ENCODE measurements at regions not wholly inside any gene's neighbourhood (a gene's known extent, or its start where the extent isn't known, plus 50 kb on each side); places are given as distances from the start of the nearest gene placed in this dataset.
A peak's percentile ranks its signal among the peaks of the same experiment; 100 is the strongest.

DNA sequence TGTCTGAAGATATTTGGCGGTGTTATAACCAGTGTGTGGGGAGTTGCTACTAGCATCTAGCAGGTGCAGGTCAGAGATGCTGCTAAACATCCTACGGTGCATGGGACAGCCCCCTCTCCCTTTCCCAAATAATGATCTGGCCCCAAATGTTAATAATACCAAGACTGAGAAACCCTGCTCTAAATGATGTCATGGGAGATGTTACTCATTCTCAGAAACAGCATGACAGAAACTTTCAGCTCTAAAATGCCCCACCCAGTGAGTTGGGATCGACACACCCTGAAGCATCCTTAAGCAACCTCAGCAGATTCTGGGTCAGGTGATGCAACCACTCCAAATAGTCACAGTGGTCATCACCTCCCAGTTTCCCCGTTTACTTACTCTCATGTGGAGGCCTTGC is 108.8 kb upstream of the MPP7 start:
- H3K4me2 ChIP-seq (ENCODE audit: low read length, poor library complexity, severe bottlenecking), result no peak overlapping the region
- no peak overlapping the region for H2BK5ac ChIP-seq (ENCODE audit: low read depth, low read length, poor library complexity, severe bottlenecking)

DNA sequence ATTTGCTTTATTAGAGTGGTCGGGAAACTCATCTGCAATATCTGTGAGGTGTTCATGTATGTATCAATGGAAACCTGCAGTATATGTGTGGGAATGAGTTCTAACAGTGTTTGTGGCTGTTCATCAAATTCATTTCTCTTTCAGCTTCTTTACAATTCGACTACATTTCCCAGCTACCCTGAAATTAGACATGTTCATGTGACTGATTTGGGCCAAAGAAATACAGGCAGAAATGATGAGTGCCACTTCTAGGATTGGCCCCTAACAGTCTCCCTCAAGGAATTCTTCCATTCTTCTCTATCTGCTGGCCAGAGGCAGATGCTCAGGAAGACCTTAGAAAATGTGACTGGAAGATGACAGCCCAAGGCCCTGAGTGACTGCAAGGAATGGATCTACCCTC is 114.8 kb upstream of the WAC start:
- Histone ChIP-seq H2BK15ac (ENCODE audit: low read depth, poor library complexity, severe bottlenecking) (no peak overlapping the region), H3K14ac (ENCODE audit: low read length in 2 of 2) (no peak overlapping the region), H2AK5ac (ENCODE audit: low read length, severe bottlenecking) (no peak overlapping the region), H3K18ac (ENCODE audit: low read depth in 1 of 2, low read length in 2 of 2) (no peak overlapping the region), H3K27me3 (ENCODE audit: control insufficient read depth in 1 of 2, insufficient read depth in 1 of 2, low read length in 2 of 2) (peaks cover 0 to 4% of the 10 kb centered on the region in 2 experiments), H3K79me1 (replicated peaks; ENCODE audit: low read length, poor library complexity, severe bottlenecking) (no peaks in the 10 kb centered on the region), H3K4me2 (ENCODE audit: low read length, poor library complexity, severe bottlenecking) (no peak overlapping the region), H3K27ac (ENCODE audit: low read length, poor library complexity, severe bottlenecking) (no peak overlapping the region), H2AFZ (ENCODE audit: low read depth, low read length) (no peak overlapping the region), H4K8ac (ENCODE audit: low read length) (no peak overlapping the region), H4K91ac (ENCODE audit: low read length) (no peak overlapping the region), H3K9me3 (ENCODE audit: control insufficient read depth, low read length) (no peaks in the 10 kb centered on the region), H3K9ac (ENCODE audit: low read length) (no peak overlapping the region), H3K36me3 (ENCODE audit: control insufficient read depth in 1 of 2, insufficient read depth in 2 of 2, low read depth in 1 of 2, low read length in 2 of 2) (no peaks in the 10 kb centered on the region), H3K4ac (ENCODE audit: low read depth in 1 of 2, low read length in 2 of 2) (no peak overlapping the region), H3K23ac (ENCODE audit: low read length in 2 of 2) (no peak overlapping the region), H2BK12ac (ENCODE audit: low read length in 2 of 2) (no peak overlapping the region), H3K4me3 (ENCODE audit: insufficient read depth in 1 of 2, low read depth in 1 of 2, low read length in 2 of 2) (no peak overlapping the region), H3K4me1 (ENCODE audit: control insufficient read depth, insufficient read depth, low read depth, low read length) (no peaks in the 10 kb centered on the region), H2BK120ac (ENCODE audit: low read depth, low read length) (no peak overlapping the region), H2BK5ac (ENCODE audit: low read depth, low read length, poor library complexity, severe bottlenecking) (no peak overlapping the region)
- WGBS, result 42% methylated on average over 2 of the region's 2 CpGs
- no peak for DNase-seq

More for the DNA sequence above, 108.8 kb upstream of the MPP7 start:
- Histone ChIP-seq H2AK5ac (ENCODE audit: low read length, severe bottlenecking) (no peak overlapping the region), H3K23ac (ENCODE audit: low read length in 2 of 2) (no peak overlapping the region), H2BK120ac (ENCODE audit: low read depth, low read length) (no peak overlapping the region), H3K27ac (ENCODE audit: low read length, poor library complexity, severe bottlenecking) (no peak overlapping the region), H3K79me1 (replicated peaks; ENCODE audit: low read length, poor library complexity, severe bottlenecking) (no peaks in the 10 kb centered on the region), H3K4me1 (ENCODE audit: control insufficient read depth, insufficient read depth, low read depth, low read length) (no peaks in the 10 kb centered on the region), H2AFZ (ENCODE audit: low read depth, low read length) (no peak overlapping the region), H4K8ac (ENCODE audit: low read length) (no peak overlapping the region), H3K14ac (ENCODE audit: low read length in 2 of 2) (no peak overlapping the region), H3K27me3 (ENCODE audit: control insufficient read depth in 1 of 2, insufficient read depth in 1 of 2, low read length in 2 of 2) (peaks cover 12 to 25% of the 10 kb centered on the region in 2 experiments), H3K36me3 (ENCODE audit: control insufficient read depth in 1 of 2, insufficient read depth in 2 of 2, low read depth in 1 of 2, low read length in 2 of 2) (no peaks in the 10 kb centered on the region), H3K18ac (ENCODE audit: low read depth in 1 of 2, low read length in 2 of 2) (no peak overlapping the region), H3K4me3 (ENCODE audit: insufficient read depth in 1 of 2, low read depth in 1 of 2, low read length in 2 of 2) (no peak overlapping the region), H3K4ac (ENCODE audit: low read depth in 1 of 2, low read length in 2 of 2) (no peak overlapping the region), H4K91ac (ENCODE audit: low read length) (no peak overlapping the region), H2BK15ac (ENCODE audit: low read depth, poor library complexity, severe bottlenecking) (no peak overlapping the region), H3K9me3 (ENCODE audit: control insufficient read depth, low read length) (no peaks in the 10 kb centered on the region), H3K9ac (ENCODE audit: low read length) (no peak overlapping the region), H2BK12ac (ENCODE audit: low read length in 2 of 2) (no peak overlapping the region)
- no peak for DNase-seq
- 89% methylated on average over 4 of the region's 4 CpGs for WGBS

GRCh38 chr10:28425422-28425821 is 107.5 kb upstream of the WAC start:
- Histone ChIP-seq H3K4me3 (ENCODE audit: insufficient read depth in 1 of 2, low read depth in 1 of 2, low read length in 2 of 2) (peak overlapping the region in 1 of 2 experiments; percentile 30), H3K27me3 (ENCODE audit: control insufficient read depth in 1 of 2, insufficient read depth in 1 of 2, low read length in 2 of 2) (peaks cover 0 to 17% of the 10 kb centered on the region in 2 experiments), H2BK15ac (ENCODE audit: low read depth, poor library complexity, severe bottlenecking) (no peak overlapping the region), H2BK5ac (ENCODE audit: low read depth, low read length, poor library complexity, severe bottlenecking) (no peak overlapping the region), H2BK120ac (ENCODE audit: low read depth, low read length) (no peak overlapping the region), H2AK5ac (ENCODE audit: low read length, severe bottlenecking) (no peak overlapping the region), H4K91ac (ENCODE audit: low read length) (no peak overlapping the region), H3K23ac (ENCODE audit: low read length in 2 of 2) (no peak overlapping the region), H3K36me3 (ENCODE audit: control insufficient read depth in 1 of 2, insufficient read depth in 2 of 2, low read depth in 1 of 2, low read length in 2 of 2) (no peaks in the 10 kb centered on the region), H3K4me2 (ENCODE audit: low read length, poor library complexity, severe bottlenecking) (no peak overlapping the region), H3K27ac (ENCODE audit: low read length, poor library complexity, severe bottlenecking) (no peak overlapping the region), H3K9me3 (ENCODE audit: control insufficient read depth, low read length) (no peaks in the 10 kb centered on the region), H3K4me1 (ENCODE audit: control insufficient read depth, insufficient read depth, low read depth, low read length) (no peaks in the 10 kb centered on the region), H3K4ac (ENCODE audit: low read depth in 1 of 2, low read length in 2 of 2) (no peak overlapping the region), H4K8ac (ENCODE audit: low read length) (no peak overlapping the region), H3K14ac (ENCODE audit: low read length in 2 of 2) (no peak overlapping the region), H3K79me1 (replicated peaks; ENCODE audit: low read length, poor library complexity, severe bottlenecking) (no peaks in the 10 kb centered on the region), H2BK12ac (ENCODE audit: low read length in 2 of 2) (no peak overlapping the region), H3K18ac (ENCODE audit: low read depth in 1 of 2, low read length in 2 of 2) (no peak overlapping the region), H2AFZ (ENCODE audit: low read depth, low read length) (no peak overlapping the region), H3K9ac (ENCODE audit: low read length) (peak overlapping the region; percentile 63)
- no peak for DNase-seq
- 86% methylated on average over 3 of the region's 3 CpGs for WGBS

- Histone ChIP-seq H2BK15ac (ENCODE audit: low read depth, poor library complexity, severe bottlenecking) (no peak overlapping the region), H3K14ac (ENCODE audit: low read length in 2 of 2) (no peak overlapping the region), H2AK5ac (ENCODE audit: low read length, severe bottlenecking) (no peak overlapping the region), H3K9ac (ENCODE audit: low read length) (no peak overlapping the region), H3K36me3 (ENCODE audit: control insufficient read depth in 1 of 2, insufficient read depth in 2 of 2, low read depth in 1 of 2, low read length in 2 of 2) (no peaks in the 10 kb centered on the region), H2BK12ac (ENCODE audit: low read length in 2 of 2) (no peak overlapping the region), H3K18ac (ENCODE audit: low read depth in 1 of 2, low read length in 2 of 2) (no peak overlapping the region), H3K4me1 (ENCODE audit: control insufficient read depth, insufficient read depth, low read depth, low read length) (no peaks in the 10 kb centered on the region), H2AFZ (ENCODE audit: low read depth, low read length) (no peak overlapping the region), H3K27me3 (ENCODE audit: control insufficient read depth in 1 of 2, insufficient read depth in 1 of 2, low read length in 2 of 2) (peaks cover 0 to 17% of the 10 kb centered on the region in 2 experiments), H4K8ac (ENCODE audit: low read length) (no peak overlapping the region), H2BK120ac (ENCODE audit: low read depth, low read length) (no peak overlapping the region), H3K4me2 (ENCODE audit: low read length, poor library complexity, severe bottlenecking) (no peak overlapping the region), H4K91ac (ENCODE audit: low read length) (no peak overlapping the region), H3K9me3 (ENCODE audit: control insufficient read depth, low read length) (no peaks in the 10 kb centered on the region), H2BK5ac (ENCODE audit: low read depth, low read length, poor library complexity, severe bottlenecking) (no peak overlapping the region), H3K79me1 (replicated peaks; ENCODE audit: low read length, poor library complexity, severe bottlenecking) (no peaks in the 10 kb centered on the region), H3K23ac (ENCODE audit: low read length in 2 of 2) (no peak overlapping the region), H3K4ac (ENCODE audit: low read depth in 1 of 2, low read length in 2 of 2) (no peak overlapping the region), H3K27ac (ENCODE audit: low read length, poor library complexity, severe bottlenecking) (no peak overlapping the region), H3K4me3 (ENCODE audit: insufficient read depth in 1 of 2, low read depth in 1 of 2, low read length in 2 of 2) (no peak overlapping the region)
- DNase-seq, result no peak
Observed at GRCh38 chr10:28426392-28427159, 106.3 kb upstream of the WAC start.

Data from mesenchymal stem cell (in vitro differentiated cells and primary cell).